ENCODE measurements at regions not wholly inside any gene's neighbourhood (a gene's known extent, or its start where the extent isn't known, plus 50 kb on each side); places are given as distances from the start of the nearest gene placed in this dataset.

- H3K4me3 ChIP-seq (replicated peaks; ENCODE audit: low read depth, low read length): no peak overlapping the region
- TF ChIP-seq, protein P1, sequence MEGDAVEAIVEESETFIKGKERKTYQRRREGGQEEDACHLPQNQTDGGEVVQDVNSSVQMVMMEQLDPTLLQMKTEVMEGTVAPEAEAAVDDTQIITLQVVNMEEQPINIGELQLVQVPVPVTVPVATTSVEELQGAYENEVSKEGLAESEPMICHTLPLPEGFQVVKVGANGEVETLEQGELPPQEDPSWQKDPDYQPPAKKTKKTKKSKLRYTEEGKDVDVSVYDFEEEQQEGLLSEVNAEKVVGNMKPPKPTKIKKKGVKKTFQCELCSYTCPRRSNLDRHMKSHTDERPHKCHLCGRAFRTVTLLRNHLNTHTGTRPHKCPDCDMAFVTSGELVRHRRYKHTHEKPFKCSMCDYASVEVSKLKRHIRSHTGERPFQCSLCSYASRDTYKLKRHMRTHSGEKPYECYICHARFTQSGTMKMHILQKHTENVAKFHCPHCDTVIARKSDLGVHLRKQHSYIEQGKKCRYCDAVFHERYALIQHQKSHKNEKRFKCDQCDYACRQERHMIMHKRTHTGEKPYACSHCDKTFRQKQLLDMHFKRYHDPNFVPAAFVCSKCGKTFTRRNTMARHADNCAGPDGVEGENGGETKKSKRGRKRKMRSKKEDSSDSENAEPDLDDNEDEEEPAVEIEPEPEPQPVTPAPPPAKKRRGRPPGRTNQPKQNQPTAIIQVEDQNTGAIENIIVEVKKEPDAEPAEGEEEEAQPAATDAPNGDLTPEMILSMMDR (IDR thresholded peaks at IDR 0.05; ENCODE audit: low read length, missing control alignments): no peak
- DNase-seq (ENCODE audit: low read depth): no peak
Observed at GRCh38 chr6:87824958-87825491, 123.0 kb upstream of the AKIRIN2 start.

DNA sequence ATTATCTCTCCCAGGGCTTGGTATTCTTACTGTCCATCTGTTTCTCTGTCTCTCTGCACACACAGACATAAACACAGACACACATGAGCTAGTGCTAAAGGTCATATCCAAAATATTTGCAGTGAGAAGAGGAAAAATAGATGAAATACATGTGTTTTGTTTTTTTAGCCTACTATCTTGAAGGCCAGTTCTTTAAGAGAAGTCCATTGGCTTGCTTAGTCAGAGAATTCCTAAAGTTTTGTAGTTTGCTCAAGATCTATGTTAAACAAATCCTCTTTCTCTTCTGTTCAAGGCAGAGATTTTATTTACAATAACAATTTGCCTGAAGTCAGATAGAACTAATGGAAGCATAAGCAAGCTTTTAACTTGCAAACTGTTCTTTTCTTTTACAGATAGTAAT, 120.0 kb upstream of the AKIRIN2 start:
- DNase-seq (ENCODE audit: low read depth): no peak
- TF ChIP-seq, protein P1 (IDR thresholded peaks at IDR 0.05; ENCODE audit: low read length, missing control alignments): no peak

GRCh38 chr6:87820343-87820984, 118.4 kb upstream of the AKIRIN2 start:
- TF ChIP-seq, protein P1 (IDR thresholded peaks at IDR 0.05; ENCODE audit: low read length, missing control alignments): no peak
- no peak for DNase-seq (ENCODE audit: low read depth)
- no peak overlapping the region for H3K4me3 ChIP-seq (replicated peaks; ENCODE audit: low read depth, low read length)

More for the DNA sequence above, 120.0 kb upstream of the AKIRIN2 start:
- no peak overlapping the region for H3K4me3 ChIP-seq (replicated peaks; ENCODE audit: low read depth, low read length)

DNA sequence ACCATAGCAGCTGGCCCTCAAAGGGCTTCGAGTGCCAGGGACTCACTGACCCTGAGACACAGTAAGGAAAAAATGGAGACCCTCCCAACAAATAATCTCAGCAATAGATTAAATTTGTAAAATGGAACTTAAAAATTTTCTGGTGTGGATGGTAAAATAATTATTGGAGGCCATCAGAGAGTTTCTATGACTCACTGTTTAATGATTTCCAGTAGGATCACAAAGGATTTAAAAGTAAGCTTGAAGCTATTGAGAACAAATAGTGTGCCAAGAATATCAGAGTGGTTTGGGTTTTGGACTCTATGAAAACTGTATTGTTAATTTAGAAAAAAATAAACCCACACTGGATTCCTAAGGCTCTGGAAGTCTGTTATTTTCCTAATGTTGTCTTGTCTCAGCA, 115.2 kb upstream of the AKIRIN2 start:
- no peak for DNase-seq (ENCODE audit: low read depth)
- TF ChIP-seq, protein P1 (IDR thresholded peaks at IDR 0.05; ENCODE audit: low read length, missing control alignments): no peak
- H3K4me3 ChIP-seq (replicated peaks; ENCODE audit: low read depth, low read length): no peak overlapping the region

GRCh38 chr6:87815449-87815848, 113.4 kb upstream of the AKIRIN2 start:
- DNase-seq (ENCODE audit: low read depth): no peak
- TF ChIP-seq, protein P1 (IDR thresholded peaks at IDR 0.05; ENCODE audit: low read length, missing control alignments): no peak
- no peak overlapping the region for H3K4me3 ChIP-seq (replicated peaks; ENCODE audit: low read depth, low read length)

DNA sequence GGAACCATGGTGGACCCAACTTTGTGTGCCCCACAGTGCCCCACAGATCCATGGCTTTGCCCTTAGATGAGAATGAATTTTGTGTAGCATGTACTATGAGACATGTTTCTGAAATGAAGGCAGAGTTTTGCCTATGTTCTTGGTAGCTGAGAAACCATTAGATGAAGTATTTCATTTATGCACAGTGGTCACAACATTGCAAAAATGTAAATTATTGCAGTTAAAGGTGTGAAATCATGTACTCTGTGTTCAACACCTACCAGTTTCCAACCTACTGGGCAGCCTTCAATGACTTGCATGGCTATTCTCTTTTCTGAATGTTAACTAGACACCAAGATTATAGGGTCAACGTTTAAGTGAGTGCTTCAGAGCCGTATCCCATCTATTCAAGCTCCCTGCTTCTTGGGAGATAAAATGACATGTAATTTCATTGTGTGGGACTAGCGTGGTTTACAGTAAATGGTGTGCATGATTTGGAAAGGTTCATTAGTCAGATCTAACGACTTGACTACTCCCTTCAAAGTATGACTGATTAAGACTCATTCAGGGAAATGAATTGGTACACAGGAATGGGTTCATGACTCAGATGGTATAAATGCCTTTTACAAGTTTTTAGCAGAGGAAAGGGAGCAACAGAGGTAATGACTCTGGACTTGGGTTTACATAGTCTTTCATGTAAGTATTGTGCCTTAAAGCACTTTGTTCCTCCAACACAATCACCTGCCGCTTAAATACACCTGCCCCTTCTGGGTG, 106.1 kb upstream of the AKIRIN2 start:
- peak; percentile 23 for DNase-seq (ENCODE audit: low read depth)
- H3K4me3 ChIP-seq (replicated peaks; ENCODE audit: low read depth, low read length): no peak overlapping the region
- TF ChIP-seq, protein P1 (IDR thresholded peaks at IDR 0.05; ENCODE audit: low read length, missing control alignments): no peak

All from fibroblast of pulmonary artery (primary cell).